GM19467 (cell line): ENCODE measurements at regions not wholly inside any gene's neighbourhood (a gene's known extent, or its start where the extent isn't known, plus 50 kb on each side); places are given as distances from the start of the nearest gene placed in this dataset.
"Not testable (repeated sequence)": the region's sequence is repeated elsewhere in the genome, so short reads cannot be mapped to it uniquely, and the experiment has no call there.

ENCODE experiments used
- ATAC-seq: cut with Tn5 transposase; IDR thresholded peaks from one replicate; pipeline ENCODE4 v1.9.1; 2021; ENCODE audit warnings: mild to moderate bottlenecking, moderate library complexity; ENCODE audit not compliant: unreplicated experiment

DNA sequence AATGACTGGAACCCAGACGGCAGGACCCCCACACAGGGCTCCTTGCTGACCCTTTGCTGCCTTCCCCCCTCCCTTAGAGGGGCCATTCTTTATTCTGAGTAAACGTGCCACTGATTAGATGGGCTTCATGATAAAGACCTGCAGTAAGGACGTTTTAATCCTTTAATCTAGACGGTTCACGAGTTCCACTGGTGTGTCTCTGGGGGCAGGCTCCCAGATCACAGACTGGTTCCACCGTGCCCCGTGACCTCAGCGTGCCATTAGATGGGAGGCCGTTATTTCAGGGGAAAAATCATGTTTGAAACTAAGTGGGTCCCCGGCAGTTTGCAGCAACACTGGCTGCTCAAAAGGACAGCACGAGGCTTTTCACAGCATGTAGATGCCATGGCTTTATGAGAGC, 246.9 kb upstream of the PLGLB2 start:
- ATAC-seq: not testable (repeated sequence)

DNA sequence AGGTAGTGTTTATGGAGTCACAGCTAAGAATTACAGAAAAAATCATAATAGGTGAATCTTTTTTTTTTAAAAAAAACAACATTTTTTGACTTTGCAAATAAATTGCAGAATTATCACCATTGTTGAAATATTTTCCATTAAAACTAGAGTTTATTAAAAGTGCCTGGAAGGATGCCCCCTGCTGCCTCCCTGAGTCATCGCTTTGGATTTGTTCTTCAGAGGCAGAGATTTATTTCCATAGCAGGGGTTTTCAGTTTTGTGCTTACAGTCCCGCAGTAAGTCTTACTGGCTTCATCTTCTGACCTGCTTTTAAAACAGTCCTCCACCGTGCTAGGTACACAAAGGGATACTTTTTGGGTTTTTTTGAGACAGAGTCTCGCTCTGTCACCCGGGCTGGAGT, 244.9 kb upstream of the PLGLB2 start:
- not testable (repeated sequence) for ATAC-seq

DNA sequence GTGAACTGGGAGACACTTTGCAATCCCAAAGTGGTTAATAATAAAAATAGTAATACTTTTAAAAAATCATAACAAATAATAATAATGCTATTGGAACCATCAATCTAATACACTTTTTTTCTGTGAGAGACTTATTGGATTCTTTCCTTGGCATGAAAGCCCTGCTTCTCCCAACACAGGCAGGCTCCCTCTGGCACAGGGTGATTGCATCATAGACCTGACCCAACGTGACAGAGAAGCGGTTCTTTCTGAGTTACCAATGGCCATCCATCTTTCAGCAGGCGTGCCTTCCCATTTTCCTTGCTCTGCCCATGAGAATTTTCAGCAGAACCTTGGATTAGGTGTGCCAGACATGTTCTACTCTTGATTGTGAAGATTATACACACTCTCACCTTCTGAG, 242.6 kb upstream of the PLGLB2 start:
- not testable (repeated sequence) for ATAC-seq

GRCh38 chr2:87505909-87506308, 242.0 kb upstream of the PLGLB2 start:
- ATAC-seq: not testable (repeated sequence)

DNA sequence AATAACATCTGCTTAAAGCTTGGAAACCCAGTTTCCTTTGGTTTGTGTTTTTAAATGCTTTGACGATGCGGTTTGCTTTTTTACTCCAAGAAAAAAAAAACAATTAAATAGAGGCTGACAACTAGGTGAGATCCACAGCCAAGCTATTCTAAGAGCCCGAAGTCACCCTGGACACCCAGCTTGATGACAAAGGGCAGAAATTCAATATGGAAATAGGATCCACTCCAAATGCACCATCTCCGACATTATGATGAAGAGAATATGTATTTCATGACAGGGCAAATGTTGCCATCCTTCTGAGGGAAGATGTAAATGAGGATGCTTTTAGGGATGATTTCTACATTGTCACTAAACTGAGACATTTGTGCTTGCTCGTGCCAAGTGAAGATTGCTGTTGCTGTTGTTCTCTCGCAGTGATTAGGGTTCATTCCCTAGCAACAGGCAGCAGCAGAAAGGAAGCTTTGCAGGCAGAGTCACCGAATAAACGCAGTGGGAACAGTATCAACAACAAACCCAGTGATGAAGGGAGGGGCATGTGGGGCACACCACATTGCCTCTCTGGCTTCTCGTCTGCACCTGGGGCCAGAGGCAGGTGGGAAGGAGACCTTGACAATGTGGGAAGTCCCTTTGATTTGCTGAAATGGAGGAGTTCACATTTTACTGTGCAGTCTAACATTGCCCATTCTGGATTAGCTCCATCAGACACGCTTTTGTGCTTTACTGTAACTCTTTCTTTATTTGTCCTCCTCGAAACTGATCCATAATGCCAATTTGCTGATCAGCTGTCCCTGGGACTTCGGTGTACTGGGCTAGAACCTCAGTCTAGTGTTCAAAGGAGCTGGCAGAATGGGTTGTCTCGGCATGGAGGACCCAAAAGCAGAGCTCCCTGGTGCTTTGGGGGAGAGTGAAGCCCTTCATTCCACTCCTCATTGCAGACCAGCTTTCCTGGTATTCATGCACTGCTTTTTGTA, 240.2 kb upstream of the PLGLB2 start:
- ATAC-seq: not testable (repeated sequence)

GRCh38 chr2:87511195-87511778, 236.6 kb upstream of the PLGLB2 start:
- ATAC-seq: not testable (repeated sequence)

DNA sequence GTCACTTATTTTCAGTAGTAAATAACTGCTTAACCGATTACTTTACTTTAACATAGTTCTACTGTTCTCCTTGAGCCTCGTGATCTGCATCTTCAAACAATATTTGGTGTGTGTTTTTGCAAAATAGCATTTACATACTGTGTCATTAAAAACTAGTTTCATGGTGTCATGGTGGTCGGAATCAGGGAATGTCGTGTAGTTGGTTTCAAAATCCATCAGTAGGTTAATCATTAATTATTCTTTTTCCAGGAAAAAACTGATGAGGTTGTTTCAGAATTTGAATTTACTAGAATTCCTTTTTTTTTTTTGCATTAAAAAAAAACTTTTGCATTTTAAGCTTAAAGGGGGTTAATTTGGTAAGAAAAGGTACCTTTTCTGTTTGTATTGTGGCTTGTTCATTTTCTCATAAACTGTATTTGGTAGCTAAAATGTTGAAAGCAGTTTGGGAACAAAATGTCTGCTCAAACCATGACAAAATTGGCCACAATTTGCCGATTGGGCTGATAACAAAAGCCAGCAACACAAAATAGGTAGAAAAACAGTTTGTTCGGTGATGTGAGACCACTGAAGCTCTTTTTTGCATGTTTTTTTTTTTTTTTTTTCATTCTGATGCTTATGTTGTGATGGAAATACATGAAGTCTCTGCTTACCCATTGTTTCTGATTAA, 234.9 kb upstream of the PLGLB2 start:
- ATAC-seq: not testable (repeated sequence)

GRCh38 chr2:87514034-87514433, 233.9 kb upstream of the PLGLB2 start:
- peak; percentile 63 for ATAC-seq

- not testable (repeated sequence) for ATAC-seq
Measured at GRCh38 chr2:87514515-87514914, 233.4 kb upstream of the PLGLB2 start.

DNA sequence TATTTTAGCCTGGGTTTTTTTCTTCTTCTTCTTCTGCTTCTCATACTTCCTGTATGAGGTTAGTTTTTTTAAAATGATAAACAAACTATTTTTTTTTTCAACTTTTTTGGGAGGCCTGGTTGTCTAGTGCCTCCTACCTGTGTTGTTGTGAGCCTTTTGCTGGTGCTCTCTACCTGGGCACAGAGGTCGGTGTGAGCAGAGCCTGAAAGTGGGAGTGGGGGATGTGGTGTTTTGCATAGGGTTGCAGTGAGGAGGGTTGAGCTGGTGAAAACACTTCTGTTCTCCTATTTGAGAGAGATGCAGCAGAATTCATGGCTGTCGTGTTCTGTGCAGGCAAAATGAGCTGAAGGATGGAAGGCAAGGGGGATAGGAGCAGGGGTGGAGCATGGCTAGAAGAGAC, 232.7 kb upstream of the PLGLB2 start:
- not testable (repeated sequence) for ATAC-seq

DNA sequence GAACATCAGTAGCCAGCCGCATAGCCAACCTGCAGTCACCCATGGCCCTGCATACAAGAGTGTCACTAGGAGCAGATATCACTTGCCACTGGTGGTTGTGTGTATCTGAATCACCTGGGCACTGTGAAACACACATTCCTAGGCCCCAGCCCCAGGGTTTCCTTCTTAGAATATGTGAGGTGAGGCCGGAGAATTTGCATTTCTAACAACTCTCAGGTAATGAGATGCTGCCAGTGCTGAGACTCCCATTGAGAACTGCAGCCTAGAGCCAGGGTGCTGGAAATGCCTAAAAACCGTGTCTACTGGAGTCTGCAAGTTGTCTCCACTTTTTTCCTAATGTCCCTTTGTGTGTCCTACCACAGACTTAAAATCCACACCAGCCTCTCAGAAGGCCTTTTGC, 232.0 kb upstream of the PLGLB2 start:
- not testable (repeated sequence) for ATAC-seq

GRCh38 chr2:87516369-87516967, 231.4 kb upstream of the PLGLB2 start:
- not testable (repeated sequence) for ATAC-seq

DNA sequence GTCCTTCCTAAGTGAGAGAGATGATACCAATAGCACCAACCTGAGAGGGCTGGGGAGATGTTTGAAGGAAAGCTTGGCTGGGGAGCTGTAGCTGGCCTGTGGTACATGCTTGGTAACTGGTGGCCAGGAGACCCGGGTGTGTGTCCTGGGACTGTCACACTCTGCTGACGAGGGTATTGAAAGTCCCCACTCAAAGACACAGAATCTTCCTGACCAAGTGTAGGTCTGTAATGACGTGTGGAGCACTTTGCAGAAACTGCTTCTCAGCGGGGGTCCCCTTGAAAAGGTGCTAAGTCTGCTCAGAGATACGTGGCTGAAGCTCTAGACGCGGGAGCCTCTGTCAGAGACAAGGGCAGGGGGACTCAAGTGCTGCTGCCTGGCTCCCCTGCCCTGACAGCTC, 230.4 kb upstream of the PLGLB2 start:
- not testable (repeated sequence) for ATAC-seq

- not testable (repeated sequence) for ATAC-seq
Measured at GRCh38 chr2:87518066-87518465, 229.8 kb upstream of the PLGLB2 start.

DNA sequence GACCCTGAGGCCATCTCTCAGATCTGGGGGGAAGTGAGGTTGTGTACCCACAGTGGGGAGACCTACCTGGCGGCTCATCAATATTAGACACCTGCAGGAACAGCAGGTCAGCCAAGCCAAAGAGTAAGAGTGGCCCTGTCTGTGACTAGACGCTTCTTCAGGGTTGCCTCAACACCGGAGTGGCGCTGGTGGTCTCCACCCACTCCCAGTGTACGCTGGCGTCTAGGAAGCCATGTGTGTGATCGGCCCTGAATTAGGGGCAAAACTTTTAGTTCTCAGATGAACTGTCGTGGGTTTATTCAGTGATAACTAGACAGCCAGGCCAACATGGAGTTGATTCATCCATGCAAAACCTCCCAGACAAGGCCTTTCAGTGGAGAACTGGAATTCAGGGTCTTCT, 229.3 kb upstream of the PLGLB2 start:
- ATAC-seq: not testable (repeated sequence)

DNA sequence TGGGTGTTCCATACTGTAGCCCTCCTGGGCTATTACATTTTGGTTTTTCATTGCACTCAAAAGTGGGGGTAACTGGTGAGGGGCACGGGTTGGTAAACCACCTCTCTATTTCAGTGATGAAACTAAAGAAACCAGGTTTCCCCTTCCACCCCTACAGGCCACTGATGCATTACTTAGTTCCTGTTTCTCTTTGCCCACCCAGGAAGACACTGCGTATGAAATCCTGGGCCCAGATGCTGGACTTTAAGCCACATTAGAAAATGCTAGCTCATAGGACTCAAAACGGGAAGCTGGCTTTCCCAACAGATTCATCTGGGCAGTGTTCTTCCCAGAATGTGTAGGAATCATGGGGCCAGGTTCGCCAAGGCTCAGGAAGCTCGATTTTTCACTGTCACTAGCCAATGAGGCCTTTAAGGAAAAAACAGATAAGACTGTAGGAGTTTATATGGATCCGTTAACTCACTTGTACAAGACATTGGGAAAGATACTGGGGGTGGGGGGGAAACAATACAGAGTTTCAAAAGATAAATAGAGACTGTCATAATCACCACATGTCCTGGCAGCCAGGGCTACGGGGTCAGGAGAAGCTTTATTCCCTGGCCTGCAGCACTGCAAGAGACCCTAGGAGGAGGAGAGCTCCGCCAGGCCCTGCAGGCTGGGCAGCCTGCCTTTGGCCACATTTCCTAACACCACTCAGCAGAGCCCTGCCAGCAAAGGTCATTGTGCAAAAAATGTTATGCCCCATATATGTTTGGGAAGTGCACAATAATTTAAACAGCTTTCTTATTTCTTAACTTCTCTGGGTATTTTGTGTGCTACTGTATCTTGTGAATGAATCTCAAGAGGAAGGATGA, 228.5 kb upstream of the PLGLB2 start:
- peak; percentile 40 for ATAC-seq

GRCh38 chr2:87521057-87521456, 226.8 kb upstream of the PLGLB2 start:
- peak; percentile 68 for ATAC-seq

DNA sequence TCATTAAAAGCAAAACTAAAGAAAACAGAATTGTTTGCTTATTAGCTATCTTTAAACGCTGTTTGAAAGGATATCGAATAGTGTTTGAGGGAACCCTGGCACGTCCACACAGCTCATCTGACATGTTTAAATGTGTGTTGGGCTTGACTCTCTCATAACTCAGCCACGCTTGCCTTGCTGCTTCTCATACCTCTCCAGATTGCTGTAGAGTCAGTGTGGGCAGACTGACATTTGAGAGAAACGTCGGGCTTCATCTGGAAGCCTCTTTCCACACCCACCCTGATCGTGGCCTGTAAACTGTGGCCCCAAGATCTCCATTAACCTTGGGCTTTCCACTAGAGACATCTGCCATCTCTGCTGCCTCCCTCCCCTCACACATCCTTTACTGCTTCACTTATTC, 226.4 kb upstream of the PLGLB2 start:
- not testable (repeated sequence) for ATAC-seq

GRCh38 chr2:87524619-87525188, 223.2 kb upstream of the PLGLB2 start:
- not testable (repeated sequence) for ATAC-seq

DNA sequence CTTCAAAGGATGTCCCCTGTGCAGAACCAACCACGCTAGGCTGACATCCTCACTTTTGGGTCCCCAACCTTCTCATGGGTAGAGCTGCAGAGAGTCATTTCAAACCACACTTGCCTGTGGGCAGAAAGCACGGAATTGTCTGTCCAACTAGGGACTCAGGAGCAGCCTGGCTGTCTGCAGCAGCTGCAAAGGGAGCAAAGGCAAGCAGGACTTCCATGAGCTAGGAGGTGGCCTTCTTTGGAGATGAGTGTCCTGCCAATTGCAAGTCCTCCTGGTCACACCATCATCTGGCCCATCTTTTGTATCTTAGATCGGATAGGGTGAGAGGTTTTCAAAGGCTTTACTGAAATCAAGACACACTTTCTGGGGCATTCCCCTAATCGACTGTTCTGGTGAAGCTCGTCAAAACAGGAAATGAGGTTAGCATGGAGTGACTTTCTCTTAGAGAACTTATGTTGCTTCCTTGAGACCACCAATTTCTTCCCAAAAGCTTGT, 222.3 kb upstream of the PLGLB2 start:
- not testable (repeated sequence) for ATAC-seq
